ENCODE measurements at regions not wholly inside any gene's neighbourhood (a gene's known extent, or its start where the extent isn't known, plus 50 kb on each side); places are given as distances from the start of the nearest gene placed in this dataset.

DNA sequence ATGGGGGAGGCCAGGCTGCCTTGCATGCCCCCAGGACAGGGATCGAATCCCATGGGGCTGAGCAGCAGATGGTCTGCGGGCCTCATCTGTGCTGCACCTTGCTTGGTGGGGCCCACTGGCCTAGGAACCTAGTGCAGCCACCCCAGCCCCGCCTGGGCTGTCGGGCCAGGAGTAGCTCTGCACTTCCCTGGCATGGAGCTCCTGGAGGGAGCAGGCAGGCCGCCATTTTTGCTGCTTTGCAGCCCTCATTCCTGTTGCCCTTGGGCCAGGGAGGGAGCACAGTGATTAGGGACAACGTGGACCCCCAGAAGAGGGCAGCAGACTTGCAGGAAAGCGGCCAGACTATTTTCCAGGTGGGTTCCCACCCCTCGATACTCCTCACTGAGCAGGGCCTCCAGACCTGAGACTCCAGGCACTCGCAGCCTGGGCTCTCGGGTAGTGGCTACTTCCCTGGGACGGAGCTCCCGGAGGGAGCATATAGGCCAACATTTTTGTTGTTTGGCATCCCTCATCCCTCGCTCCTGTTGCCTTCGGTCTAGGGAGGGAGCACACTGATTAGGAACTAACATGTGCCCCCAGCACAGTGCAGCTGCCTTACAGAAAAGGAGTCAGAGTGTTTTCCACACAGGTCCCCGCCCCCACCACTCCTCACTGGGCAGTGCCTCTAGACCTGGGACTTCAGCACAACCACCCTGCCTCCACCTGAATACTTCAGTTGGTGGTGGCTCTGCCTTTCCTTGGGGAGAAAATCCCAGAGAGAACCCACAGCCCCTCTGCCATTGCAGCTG lies 99.5 kb downstream of the MAIP1 start:
- Histone ChIP-seq H3K4me3 (replicated peaks; ENCODE audit: insufficient read depth, low read length) (no peak overlapping the region), H3K27ac (replicated peaks) (no peak overlapping the region), H3K27me3 (ENCODE audit: insufficient read depth, poor library complexity, severe bottlenecking) (no peaks in the 10 kb centered on the region)
- no peak for TF ChIP-seq SPI1 (IDR thresholded peaks at IDR 0.05; ENCODE audit: borderline replicate concordance, low read depth)
- TF ChIP-seq, protein P1, sequence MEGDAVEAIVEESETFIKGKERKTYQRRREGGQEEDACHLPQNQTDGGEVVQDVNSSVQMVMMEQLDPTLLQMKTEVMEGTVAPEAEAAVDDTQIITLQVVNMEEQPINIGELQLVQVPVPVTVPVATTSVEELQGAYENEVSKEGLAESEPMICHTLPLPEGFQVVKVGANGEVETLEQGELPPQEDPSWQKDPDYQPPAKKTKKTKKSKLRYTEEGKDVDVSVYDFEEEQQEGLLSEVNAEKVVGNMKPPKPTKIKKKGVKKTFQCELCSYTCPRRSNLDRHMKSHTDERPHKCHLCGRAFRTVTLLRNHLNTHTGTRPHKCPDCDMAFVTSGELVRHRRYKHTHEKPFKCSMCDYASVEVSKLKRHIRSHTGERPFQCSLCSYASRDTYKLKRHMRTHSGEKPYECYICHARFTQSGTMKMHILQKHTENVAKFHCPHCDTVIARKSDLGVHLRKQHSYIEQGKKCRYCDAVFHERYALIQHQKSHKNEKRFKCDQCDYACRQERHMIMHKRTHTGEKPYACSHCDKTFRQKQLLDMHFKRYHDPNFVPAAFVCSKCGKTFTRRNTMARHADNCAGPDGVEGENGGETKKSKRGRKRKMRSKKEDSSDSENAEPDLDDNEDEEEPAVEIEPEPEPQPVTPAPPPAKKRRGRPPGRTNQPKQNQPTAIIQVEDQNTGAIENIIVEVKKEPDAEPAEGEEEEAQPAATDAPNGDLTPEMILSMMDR (IDR thresholded peaks at IDR 0.05; ENCODE audit: insufficient read depth, low read length) = no peak
- no peak for TF ChIP-seq POLR2AphosphoS5 (IDR thresholded peaks at IDR 0.05; ENCODE audit: low read depth)
- TF ChIP-seq, protein P2, sequence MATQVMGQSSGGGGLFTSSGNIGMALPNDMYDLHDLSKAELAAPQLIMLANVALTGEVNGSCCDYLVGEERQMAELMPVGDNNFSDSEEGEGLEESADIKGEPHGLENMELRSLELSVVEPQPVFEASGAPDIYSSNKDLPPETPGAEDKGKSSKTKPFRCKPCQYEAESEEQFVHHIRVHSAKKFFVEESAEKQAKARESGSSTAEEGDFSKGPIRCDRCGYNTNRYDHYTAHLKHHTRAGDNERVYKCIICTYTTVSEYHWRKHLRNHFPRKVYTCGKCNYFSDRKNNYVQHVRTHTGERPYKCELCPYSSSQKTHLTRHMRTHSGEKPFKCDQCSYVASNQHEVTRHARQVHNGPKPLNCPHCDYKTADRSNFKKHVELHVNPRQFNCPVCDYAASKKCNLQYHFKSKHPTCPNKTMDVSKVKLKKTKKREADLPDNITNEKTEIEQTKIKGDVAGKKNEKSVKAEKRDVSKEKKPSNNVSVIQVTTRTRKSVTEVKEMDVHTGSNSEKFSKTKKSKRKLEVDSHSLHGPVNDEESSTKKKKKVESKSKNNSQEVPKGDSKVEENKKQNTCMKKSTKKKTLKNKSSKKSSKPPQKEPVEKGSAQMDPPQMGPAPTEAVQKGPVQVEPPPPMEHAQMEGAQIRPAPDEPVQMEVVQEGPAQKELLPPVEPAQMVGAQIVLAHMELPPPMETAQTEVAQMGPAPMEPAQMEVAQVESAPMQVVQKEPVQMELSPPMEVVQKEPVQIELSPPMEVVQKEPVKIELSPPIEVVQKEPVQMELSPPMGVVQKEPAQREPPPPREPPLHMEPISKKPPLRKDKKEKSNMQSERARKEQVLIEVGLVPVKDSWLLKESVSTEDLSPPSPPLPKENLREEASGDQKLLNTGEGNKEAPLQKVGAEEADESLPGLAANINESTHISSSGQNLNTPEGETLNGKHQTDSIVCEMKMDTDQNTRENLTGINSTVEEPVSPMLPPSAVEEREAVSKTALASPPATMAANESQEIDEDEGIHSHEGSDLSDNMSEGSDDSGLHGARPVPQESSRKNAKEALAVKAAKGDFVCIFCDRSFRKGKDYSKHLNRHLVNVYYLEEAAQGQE (IDR thresholded peaks at IDR 0.05; ENCODE audit: insufficient replicate concordance, low read depth) = no peak
- TF ChIP-seq GABPA (IDR thresholded peaks at IDR 0.05; ENCODE audit: low read depth) = no peak
- DNase-seq (ENCODE audit: low read depth in 1 of 2, low spot score in 1 of 2) = no peak

DNA sequence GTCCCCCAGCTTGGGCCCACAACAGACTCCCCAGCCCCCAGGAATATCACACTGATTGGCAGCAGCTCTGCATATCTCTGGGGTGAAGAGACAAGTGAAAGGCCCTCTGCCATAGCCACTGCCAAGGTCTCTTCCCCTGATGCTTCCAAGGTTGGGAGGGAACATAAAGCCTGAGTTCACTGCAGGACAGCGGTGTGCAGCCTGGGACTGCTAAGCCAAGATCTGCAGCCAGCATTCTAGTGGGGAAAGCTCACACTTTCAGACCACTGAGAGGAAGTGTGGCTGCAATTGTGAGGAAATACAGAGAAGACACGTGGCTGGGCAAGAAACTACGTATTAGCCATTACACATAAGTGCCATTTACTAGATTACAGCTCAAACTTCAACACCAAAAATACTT lies 100.7 kb downstream of the MAIP1 start:
- DNase-seq (ENCODE audit: low read depth in 1 of 2, low spot score in 1 of 2) = peak in 1 of 2 experiments; percentile 49

DNA sequence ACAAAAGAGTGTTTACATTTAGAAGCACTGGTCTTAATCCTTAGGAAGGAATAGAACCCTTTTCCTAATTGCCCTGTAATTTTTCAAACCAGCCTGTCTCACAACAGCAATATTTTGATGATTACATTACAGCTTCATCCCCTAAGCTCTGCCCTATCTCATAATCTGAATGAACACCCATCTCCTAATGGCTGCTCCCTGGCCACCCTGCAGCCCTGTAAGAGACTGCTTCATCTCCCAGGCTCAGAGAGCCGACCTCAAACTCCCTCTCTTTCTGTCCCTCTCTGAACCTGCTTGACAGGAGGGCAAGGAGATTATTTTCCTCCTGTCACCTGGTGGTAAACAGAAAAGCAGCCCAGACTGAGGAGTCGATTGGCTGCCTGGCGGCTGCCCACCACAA lies 107.8 kb downstream of the MAIP1 start:
- Histone ChIP-seq H3K27ac (replicated peaks) (no peak overlapping the region), H3K27me3 (ENCODE audit: insufficient read depth, poor library complexity, severe bottlenecking) (peaks cover 2% of the 10 kb centered on the region), H3K4me3 (replicated peaks; ENCODE audit: insufficient read depth, low read length) (no peak overlapping the region)
- no peak for DNase-seq (ENCODE audit: low read depth in 1 of 2, low spot score in 1 of 2)
- TF ChIP-seq GABPA (IDR thresholded peaks at IDR 0.05; ENCODE audit: low read depth) = no peak
- TF ChIP-seq, protein P1 (IDR thresholded peaks at IDR 0.05; ENCODE audit: insufficient read depth, low read length) = no peak
- TF ChIP-seq, protein P2 (IDR thresholded peaks at IDR 0.05; ENCODE audit: insufficient replicate concordance, low read depth) = no peak
- no peak for TF ChIP-seq POLR2AphosphoS5 (IDR thresholded peaks at IDR 0.05; ENCODE audit: low read depth)
- no peak for TF ChIP-seq SPI1 (IDR thresholded peaks at IDR 0.05; ENCODE audit: borderline replicate concordance, low read depth)

More for the DNA sequence above, 100.7 kb downstream of the MAIP1 start:
- Histone ChIP-seq H3K27me3 (ENCODE audit: insufficient read depth, poor library complexity, severe bottlenecking) (no peaks in the 10 kb centered on the region), H3K4me3 (replicated peaks; ENCODE audit: insufficient read depth, low read length) (no peak overlapping the region), H3K27ac (replicated peaks) (no peak overlapping the region)
- TF ChIP-seq GABPA (IDR thresholded peaks at IDR 0.05; ENCODE audit: low read depth) = no peak
- TF ChIP-seq, protein P2 (IDR thresholded peaks at IDR 0.05; ENCODE audit: insufficient replicate concordance, low read depth) = no peak
- TF ChIP-seq SPI1 (IDR thresholded peaks at IDR 0.05; ENCODE audit: borderline replicate concordance, low read depth) = peak; percentile 88
- TF ChIP-seq, protein P1 (IDR thresholded peaks at IDR 0.05; ENCODE audit: insufficient read depth, low read length) = no peak
- no peak for TF ChIP-seq POLR2AphosphoS5 (IDR thresholded peaks at IDR 0.05; ENCODE audit: low read depth)

Measured in HL-60 (cell line).